ENCODE measurements at regions not wholly inside any gene's neighbourhood (a gene's known extent, or its start where the extent isn't known, plus 50 kb on each side); places are given as distances from the start of the nearest gene placed in this dataset.

DNA sequence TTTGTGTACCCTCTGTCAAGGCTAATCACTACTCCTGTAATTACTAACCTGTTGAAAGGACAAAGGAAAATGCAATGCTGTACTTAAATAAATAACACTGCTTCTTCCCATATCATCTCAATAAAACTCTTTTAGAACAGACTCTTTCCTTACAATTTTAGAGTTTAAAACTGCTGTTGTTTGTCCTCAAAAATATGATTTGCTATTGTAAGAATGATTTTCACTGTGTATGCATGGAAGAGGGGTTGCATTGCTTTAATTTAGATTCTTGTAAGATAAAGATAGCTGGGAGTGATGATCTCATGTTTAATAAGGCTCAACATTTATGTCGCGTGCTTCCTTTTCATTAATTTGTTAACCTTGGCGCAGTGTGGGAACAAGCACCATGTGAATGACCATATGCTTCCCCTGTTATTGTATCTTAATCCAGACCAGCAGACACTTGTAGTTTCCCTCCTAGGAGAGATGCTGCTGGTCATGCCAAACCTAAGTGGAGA is 89.8 kb upstream of the ATXN1 start:
- Histone ChIP-seq H3K27ac (no peak overlapping the region), H3K4me1 (no peaks in the 10 kb centered on the region), H3K4me3 (no peak overlapping the region), H3K9me3 (no peaks in the 10 kb centered on the region), H3K27me3 (no peaks in the 10 kb centered on the region), H3K36me3 (ENCODE audit: low read depth, missing control alignments) (no peaks in the 10 kb centered on the region)
- no peak for DNase-seq
- intact Hi-C loops (cut with DNase I; ENCODE audit: low total_unique reads) = no loop called here
- 87 to 94% methylated on average over 3 of the region's 3 CpGs for WGBS, 2 donors
- no peak for TF ChIP-seq POLR2A (IDR thresholded peaks at IDR 0.05)
- TF ChIP-seq, protein P1, sequence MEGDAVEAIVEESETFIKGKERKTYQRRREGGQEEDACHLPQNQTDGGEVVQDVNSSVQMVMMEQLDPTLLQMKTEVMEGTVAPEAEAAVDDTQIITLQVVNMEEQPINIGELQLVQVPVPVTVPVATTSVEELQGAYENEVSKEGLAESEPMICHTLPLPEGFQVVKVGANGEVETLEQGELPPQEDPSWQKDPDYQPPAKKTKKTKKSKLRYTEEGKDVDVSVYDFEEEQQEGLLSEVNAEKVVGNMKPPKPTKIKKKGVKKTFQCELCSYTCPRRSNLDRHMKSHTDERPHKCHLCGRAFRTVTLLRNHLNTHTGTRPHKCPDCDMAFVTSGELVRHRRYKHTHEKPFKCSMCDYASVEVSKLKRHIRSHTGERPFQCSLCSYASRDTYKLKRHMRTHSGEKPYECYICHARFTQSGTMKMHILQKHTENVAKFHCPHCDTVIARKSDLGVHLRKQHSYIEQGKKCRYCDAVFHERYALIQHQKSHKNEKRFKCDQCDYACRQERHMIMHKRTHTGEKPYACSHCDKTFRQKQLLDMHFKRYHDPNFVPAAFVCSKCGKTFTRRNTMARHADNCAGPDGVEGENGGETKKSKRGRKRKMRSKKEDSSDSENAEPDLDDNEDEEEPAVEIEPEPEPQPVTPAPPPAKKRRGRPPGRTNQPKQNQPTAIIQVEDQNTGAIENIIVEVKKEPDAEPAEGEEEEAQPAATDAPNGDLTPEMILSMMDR (IDR thresholded peaks at IDR 0.05) = no peak

DNA sequence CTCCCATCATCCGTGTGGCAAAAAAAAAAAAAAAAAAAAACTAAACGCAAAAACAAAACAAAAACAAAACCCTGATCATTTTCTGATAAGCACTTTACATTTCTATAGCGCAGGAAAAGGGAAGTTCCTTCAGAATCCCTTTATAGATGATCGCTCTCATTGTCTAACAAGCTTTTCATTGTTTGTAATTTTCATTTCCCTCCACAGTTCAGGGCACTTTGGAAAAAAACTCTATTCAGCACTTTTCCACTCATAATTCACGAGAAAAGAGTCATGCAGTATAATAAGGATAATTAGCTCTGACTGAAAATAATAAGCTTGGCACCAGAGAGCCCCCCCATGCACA is 89.4 kb upstream of the ATXN1 start:
- H3K27me3 ChIP-seq = no peaks in the 10 kb centered on the region
- DNase-seq = no peak
- no peak overlapping the region for H3K4me3 ChIP-seq
- WGBS, 2 donors = 68 to 76% methylated on average over 5 of the region's 5 CpGs
- intact Hi-C loops (cut with DNase I; ENCODE audit: low total_unique reads) = no loop called here
- no peaks in the 10 kb centered on the region for H3K9me3 ChIP-seq
- TF ChIP-seq POLR2A (IDR thresholded peaks at IDR 0.05) = no peak
- TF ChIP-seq, protein P1 (IDR thresholded peaks at IDR 0.05) = no peak
- no peaks in the 10 kb centered on the region for H3K36me3 ChIP-seq (ENCODE audit: low read depth, missing control alignments)
- no peaks in the 10 kb centered on the region for H3K4me1 ChIP-seq
- H3K27ac ChIP-seq = no peak overlapping the region

DNA sequence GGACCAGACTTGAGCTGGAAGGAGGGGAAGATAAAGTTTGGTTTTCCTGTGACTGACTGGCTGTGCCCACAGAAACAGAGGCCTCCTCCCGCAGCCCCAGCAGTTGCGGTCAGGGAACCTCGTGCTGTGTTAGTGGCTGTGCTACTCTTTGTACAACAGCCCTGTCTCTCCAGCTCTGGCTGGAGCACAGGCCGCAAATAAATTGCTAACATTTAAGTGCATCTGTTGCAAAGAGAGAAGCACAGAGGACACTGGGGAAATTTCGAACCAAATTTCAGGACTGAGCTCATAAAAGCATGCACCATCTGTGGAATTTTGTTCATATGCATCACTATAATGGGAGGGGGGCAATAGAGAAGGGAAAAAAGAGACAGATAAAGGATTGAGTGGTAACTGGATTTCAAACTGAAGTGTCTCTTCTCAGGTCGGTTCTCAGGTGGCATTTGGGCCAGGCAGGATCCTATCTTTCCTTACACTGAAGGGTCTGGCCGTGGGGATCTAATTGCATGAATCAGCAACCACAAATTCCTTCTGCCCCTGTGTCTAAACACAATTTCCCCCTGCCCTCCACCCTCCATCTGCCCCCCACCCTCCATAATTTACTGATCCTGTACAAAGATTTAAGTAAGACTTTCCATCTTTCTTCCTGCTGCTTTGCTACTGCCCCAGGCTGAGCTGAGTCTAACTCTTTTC is 88.9 kb upstream of the ATXN1 start:
- no peak for DNase-seq
- Histone ChIP-seq H3K36me3 (ENCODE audit: low read depth, missing control alignments) (no peaks in the 10 kb centered on the region), H3K4me3 (no peak overlapping the region), H3K27ac (no peak overlapping the region), H3K4me1 (no peaks in the 10 kb centered on the region), H3K27me3 (no peaks in the 10 kb centered on the region), H3K9me3 (no peaks in the 10 kb centered on the region)
- intact Hi-C loops (cut with DNase I; ENCODE audit: low total_unique reads) = no loop called here
- TF ChIP-seq POLR2A (IDR thresholded peaks at IDR 0.05) = no peak
- TF ChIP-seq, protein P1 (IDR thresholded peaks at IDR 0.05) = no peak
- WGBS, 2 donors = 69 to 74% methylated on average over 7 of the region's 7 CpGs

DNA sequence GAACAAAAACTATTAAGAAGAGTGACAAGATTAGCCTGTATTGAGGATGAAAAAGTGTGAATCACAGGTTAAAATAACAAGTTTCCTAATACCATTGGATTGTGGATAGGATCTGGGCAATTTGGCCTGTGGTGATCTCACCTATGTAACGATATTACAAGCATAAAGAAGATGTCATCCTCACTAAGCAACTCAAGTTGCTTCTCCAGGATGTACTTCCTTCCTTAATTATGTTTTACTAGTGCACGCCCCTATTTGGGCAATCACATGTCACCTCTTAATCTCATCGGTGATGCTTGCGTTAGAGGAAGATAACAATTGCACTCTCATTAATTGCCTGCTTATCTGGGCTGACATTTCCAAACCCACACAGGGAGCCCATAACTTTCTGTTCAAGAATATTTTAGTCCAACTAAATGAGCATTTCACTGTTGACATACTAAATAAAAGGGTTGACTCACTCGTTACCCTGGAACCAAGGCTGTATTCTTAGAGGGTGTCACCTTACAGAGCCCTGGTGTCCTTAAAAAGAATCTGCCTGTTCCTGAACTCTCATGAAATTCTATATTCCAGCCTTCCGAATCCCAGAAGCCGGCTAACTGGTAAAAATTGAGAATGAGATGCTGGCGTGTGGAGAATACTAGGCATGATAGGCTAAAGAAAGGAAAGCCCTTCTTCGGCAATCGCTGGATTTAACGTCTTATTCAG is 88.2 kb upstream of the ATXN1 start:
- Histone ChIP-seq H3K36me3 (ENCODE audit: low read depth, missing control alignments) (no peaks in the 10 kb centered on the region), H3K27ac (no peak overlapping the region), H3K4me3 (no peak overlapping the region), H3K4me1 (no peaks in the 10 kb centered on the region), H3K27me3 (no peaks in the 10 kb centered on the region), H3K9me3 (no peaks in the 10 kb centered on the region)
- TF ChIP-seq POLR2A (IDR thresholded peaks at IDR 0.05) = no peak
- 42 to 56% methylated on average over 11 of the region's 11 CpGs for WGBS, 2 donors
- no peak for DNase-seq
- intact Hi-C loops (cut with DNase I; ENCODE audit: low total_unique reads) = no loop called here

DNA sequence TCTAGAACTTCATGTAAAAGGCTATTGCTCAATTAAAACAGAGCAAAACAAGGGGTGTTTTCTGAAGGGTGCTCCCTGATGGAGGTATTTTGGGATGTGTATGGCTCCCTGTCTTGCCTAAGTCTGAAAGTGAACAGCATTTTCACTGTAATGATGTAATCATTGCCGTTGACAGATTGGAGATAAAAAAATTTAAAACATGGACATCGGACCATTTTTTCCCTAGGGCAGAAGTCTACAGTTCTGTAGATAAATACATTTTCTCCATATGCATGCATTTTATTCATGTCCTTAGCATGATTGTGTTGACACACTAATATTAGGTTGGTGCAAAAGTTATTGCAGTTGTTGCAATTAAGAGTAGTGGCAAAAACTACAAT is 85.1 kb upstream of the ATXN1 start:
- DNase-seq = no peak
- Histone ChIP-seq H3K4me1 (no peaks in the 10 kb centered on the region), H3K36me3 (ENCODE audit: low read depth, missing control alignments) (no peaks in the 10 kb centered on the region), H3K27ac (no peak overlapping the region), H3K9me3 (no peaks in the 10 kb centered on the region), H3K4me3 (no peak overlapping the region), H3K27me3 (no peaks in the 10 kb centered on the region)
- intact Hi-C loops (cut with DNase I; ENCODE audit: low total_unique reads) = no loop called here
- 80 to 91% methylated on average over 2 of the region's 2 CpGs for WGBS, 2 donors
- TF ChIP-seq POLR2A (IDR thresholded peaks at IDR 0.05) = no peak
- TF ChIP-seq, protein P1 (IDR thresholded peaks at IDR 0.05) = no peak

Measured in testis (tissue), 2 donors.